ENCODE measurements at regions not wholly inside any gene's neighbourhood (a gene's known extent, or its start where the extent isn't known, plus 50 kb on each side); places are given as distances from the start of the nearest gene placed in this dataset.

DNA sequence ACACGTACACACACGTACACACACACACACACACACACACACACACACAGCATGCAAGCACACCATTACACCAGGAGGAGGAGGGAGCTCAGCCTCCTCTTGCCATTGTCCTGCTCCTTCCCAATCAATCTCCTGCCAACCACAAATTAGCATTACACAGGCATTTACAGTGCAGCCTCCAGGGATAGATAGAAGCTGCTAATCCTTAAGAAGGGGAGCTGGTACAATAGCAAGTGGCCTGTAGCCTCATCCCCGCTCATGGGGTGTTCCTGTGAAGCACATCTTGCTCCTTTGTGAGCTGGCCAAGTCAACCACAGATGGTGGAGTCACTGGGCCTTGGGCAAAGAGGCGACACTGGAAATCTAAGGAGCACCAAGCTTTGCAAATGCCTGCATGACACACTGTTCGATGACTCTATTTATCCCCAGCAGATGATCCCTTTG, 110.3 kb upstream of the PKDCC start:
- no peak overlapping the region for H3K27ac Mint-ChIP-seq (ENCODE audit: unreplicated experiment)
- peak; percentile 77 for DNase-seq (ENCODE audit: low read depth)
- no peak overlapping the region for H3K4me3 ChIP-seq (ENCODE audit: insufficient read depth, low read depth, low read length)
- no peaks in the 10 kb centered on the region for H3K9me3 Mint-ChIP-seq (ENCODE audit: unreplicated experiment)
- peaks cover 59% of the 10 kb centered on the region for H3K4me1 ChIP-seq (ENCODE audit: insufficient read depth, low read length)
- peaks cover 3% of the 10 kb centered on the region for H3K27me3 Mint-ChIP-seq (ENCODE audit: low read depth, unreplicated experiment)
- no peak overlapping the region for H3K4me3 Mint-ChIP-seq (ENCODE audit: unreplicated experiment)
- H4K20me1 ChIP-seq (ENCODE audit: insufficient read depth, low read length) = no peaks in the 10 kb centered on the region
- H3K9ac ChIP-seq (ENCODE audit: low read length) = no peak overlapping the region
- H3K36me3 ChIP-seq (ENCODE audit: insufficient read depth, low read length) = no peaks in the 10 kb centered on the region
- FAIRE-seq = no peak
- H2AFZ ChIP-seq (ENCODE audit: low read depth, low read length) = no peak overlapping the region
- peak overlapping the region; percentile 17 for H3K4me2 ChIP-seq (ENCODE audit: low read length)
- H3K4me1 Mint-ChIP-seq (ENCODE audit: low read depth, unreplicated experiment) = peaks cover 53% of the 10 kb centered on the region
- no peaks in the 10 kb centered on the region for H3K36me3 Mint-ChIP-seq (ENCODE audit: low read depth, unreplicated experiment)
- no peaks in the 10 kb centered on the region for H3K27me3 ChIP-seq (ENCODE audit: insufficient read depth, low read length)
- no peak overlapping the region for H3K27ac ChIP-seq (ENCODE audit: low read depth, low read length)
- H3K9me3 ChIP-seq (ENCODE audit: insufficient read depth, low read depth, low read length) = no peaks in the 10 kb centered on the region
- no peaks in the 10 kb centered on the region for H3K79me2 ChIP-seq (ENCODE audit: insufficient read depth, low read length)
- TF ChIP-seq EZH2 (IDR thresholded peaks at IDR 0.05; ENCODE audit: insufficient read depth, low read length) = no peak
- TF ChIP-seq, protein P1, sequence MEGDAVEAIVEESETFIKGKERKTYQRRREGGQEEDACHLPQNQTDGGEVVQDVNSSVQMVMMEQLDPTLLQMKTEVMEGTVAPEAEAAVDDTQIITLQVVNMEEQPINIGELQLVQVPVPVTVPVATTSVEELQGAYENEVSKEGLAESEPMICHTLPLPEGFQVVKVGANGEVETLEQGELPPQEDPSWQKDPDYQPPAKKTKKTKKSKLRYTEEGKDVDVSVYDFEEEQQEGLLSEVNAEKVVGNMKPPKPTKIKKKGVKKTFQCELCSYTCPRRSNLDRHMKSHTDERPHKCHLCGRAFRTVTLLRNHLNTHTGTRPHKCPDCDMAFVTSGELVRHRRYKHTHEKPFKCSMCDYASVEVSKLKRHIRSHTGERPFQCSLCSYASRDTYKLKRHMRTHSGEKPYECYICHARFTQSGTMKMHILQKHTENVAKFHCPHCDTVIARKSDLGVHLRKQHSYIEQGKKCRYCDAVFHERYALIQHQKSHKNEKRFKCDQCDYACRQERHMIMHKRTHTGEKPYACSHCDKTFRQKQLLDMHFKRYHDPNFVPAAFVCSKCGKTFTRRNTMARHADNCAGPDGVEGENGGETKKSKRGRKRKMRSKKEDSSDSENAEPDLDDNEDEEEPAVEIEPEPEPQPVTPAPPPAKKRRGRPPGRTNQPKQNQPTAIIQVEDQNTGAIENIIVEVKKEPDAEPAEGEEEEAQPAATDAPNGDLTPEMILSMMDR (IDR thresholded peaks at IDR 0.05; ENCODE audit: insufficient read depth, low read depth, low read length) = no peak

DNA sequence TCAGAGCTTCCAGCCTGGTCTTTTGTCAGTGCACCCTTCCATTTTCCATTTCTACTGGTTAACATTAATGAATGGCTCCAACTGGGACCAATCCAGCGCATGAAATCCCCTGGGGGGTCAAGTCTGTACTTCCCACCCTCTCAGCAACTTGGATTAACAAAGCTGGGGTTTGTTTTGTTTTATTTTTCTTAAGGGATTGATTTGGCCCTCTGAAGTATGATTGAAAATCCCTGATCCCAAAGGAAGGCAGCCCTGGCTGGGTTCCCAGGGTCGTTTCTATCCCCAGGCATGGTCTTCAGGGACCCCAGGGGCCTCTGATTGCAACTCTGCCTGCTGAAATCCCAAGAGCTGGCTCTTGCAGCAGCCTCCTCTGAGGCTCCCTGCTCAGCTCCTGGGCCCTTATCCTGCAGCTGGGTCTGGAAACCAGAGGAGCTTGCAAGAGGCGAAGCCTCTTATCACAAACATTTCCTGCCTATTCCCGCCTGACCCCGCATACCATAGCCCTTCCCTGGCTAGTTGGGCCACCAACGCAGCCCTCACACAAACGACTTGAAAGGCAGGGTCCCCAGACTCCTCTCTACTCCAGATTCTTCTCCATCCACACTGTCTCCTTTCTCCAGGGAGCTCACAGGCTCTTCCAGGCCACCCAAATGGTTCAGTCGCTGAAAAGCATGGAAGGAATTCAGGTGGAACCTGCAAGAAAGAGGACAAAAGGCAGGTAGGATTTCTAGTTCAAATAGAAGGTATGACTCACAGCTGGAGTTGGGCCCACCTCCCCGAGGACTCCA, 109.7 kb upstream of the PKDCC start:
- Histone ChIP-seq H3K79me2 (ENCODE audit: insufficient read depth, low read length) (no peaks in the 10 kb centered on the region), H3K27ac (ENCODE audit: low read depth, low read length) (no peak overlapping the region), H2AFZ (ENCODE audit: low read depth, low read length) (no peak overlapping the region), H3K9ac (ENCODE audit: low read length) (no peak overlapping the region), H3K9me3 (ENCODE audit: insufficient read depth, low read depth, low read length) (no peaks in the 10 kb centered on the region), H3K4me1 (ENCODE audit: insufficient read depth, low read length) (peaks cover 52% of the 10 kb centered on the region), H4K20me1 (ENCODE audit: insufficient read depth, low read length) (no peaks in the 10 kb centered on the region), H3K4me2 (ENCODE audit: low read length) (peak overlapping the region; percentile 17), H3K4me3 (ENCODE audit: insufficient read depth, low read depth, low read length) (no peak overlapping the region), H3K36me3 (ENCODE audit: insufficient read depth, low read length) (no peaks in the 10 kb centered on the region), H3K27me3 (ENCODE audit: insufficient read depth, low read length) (no peaks in the 10 kb centered on the region)
- Mint-ChIP-seq H3K9me3 (ENCODE audit: unreplicated experiment) (no peaks in the 10 kb centered on the region), H3K27me3 (ENCODE audit: low read depth, unreplicated experiment) (peaks cover 3% of the 10 kb centered on the region), H3K4me3 (ENCODE audit: unreplicated experiment) (peak overlapping the region; percentile 6), H3K4me1 (ENCODE audit: low read depth, unreplicated experiment) (peaks cover 47% of the 10 kb centered on the region), H3K27ac (ENCODE audit: unreplicated experiment) (no peak overlapping the region), H3K36me3 (ENCODE audit: low read depth, unreplicated experiment) (no peaks in the 10 kb centered on the region)
- DNase-seq (ENCODE audit: low read depth) = no peak
- FAIRE-seq = no peak
- TF ChIP-seq, protein P1 (IDR thresholded peaks at IDR 0.05; ENCODE audit: insufficient read depth, low read depth, low read length) = no peak
- no peak for TF ChIP-seq EZH2 (IDR thresholded peaks at IDR 0.05; ENCODE audit: insufficient read depth, low read length)

All from astrocyte (in vitro differentiated cells and primary cell).